ENCODE measurements at regions not wholly inside any gene's neighbourhood (a gene's known extent, or its start where the extent isn't known, plus 50 kb on each side); places are given as distances from the start of the nearest gene placed in this dataset.
A peak's percentile ranks its signal among the peaks of the same experiment; 100 is the strongest.

DNA sequence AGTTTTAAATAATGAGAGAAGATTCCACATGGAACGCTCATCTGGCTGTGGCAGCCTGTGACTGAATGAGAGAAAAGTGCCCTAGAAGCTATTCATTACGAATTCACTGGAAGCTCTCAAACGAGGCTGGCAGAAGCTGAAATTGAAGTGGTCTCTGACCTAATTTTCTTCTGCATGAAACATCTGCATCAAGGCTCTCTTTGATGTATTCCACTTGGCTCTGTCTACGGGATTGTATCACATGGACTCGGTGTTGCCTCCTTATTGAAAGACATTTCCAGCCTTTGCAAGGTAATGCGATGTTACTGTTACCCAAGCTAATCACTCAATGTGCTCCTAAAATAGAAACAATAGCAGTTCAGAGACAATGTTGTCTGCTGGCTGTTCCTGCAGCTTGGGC is 246.9 kb upstream of the ZNF462 start:
- no peak for DNase-seq (ENCODE audit: low spot score in 2 of 2)
- no peaks in the 10 kb centered on the region for H3K9me3 ChIP-seq
- H3K4me3 ChIP-seq, result no peak overlapping the region
- peaks cover 0 to 7% (median 3%) of the 10 kb centered on the region in 4 donors for H3K4me1 ChIP-seq
- TF ChIP-seq, protein P1, sequence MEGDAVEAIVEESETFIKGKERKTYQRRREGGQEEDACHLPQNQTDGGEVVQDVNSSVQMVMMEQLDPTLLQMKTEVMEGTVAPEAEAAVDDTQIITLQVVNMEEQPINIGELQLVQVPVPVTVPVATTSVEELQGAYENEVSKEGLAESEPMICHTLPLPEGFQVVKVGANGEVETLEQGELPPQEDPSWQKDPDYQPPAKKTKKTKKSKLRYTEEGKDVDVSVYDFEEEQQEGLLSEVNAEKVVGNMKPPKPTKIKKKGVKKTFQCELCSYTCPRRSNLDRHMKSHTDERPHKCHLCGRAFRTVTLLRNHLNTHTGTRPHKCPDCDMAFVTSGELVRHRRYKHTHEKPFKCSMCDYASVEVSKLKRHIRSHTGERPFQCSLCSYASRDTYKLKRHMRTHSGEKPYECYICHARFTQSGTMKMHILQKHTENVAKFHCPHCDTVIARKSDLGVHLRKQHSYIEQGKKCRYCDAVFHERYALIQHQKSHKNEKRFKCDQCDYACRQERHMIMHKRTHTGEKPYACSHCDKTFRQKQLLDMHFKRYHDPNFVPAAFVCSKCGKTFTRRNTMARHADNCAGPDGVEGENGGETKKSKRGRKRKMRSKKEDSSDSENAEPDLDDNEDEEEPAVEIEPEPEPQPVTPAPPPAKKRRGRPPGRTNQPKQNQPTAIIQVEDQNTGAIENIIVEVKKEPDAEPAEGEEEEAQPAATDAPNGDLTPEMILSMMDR (IDR thresholded peaks at IDR 0.05), result no peak
- no peak for TF ChIP-seq EP300 (IDR thresholded peaks at IDR 0.05)
- no peak for TF ChIP-seq POLR2A (IDR thresholded peaks at IDR 0.05)
- 49 to 61% methylated on average over 6 of the region's 6 CpGs for WGBS, 2 donors
- H3K36me3 ChIP-seq, result no peaks in the 10 kb centered on the region
- no peak overlapping the region for H3K27ac ChIP-seq
- no peaks in the 10 kb centered on the region for H3K27me3 ChIP-seq

DNA sequence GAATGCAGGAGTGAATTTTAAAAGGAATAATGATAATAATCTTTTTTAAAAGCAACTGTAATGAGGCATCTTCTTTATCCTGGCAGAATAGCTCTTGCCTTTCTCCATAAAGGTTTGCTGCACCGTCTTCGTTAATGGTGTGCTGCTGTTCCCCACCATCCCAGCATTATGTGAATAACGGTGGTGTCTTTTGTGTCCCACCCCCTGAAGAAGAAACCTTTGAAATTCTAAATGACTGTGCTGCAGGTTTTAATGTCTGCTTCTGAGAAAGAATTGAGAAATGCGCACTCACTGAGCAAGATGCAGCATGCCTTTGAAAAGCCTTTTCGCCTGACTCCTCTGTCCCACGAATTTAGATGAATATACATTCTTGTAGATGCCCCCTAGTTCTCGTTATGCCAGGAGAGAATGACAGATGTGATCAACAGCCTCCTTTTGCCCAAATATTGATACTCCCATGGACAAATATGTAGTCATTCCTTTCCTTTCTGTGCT is 246.1 kb upstream of the ZNF462 start:
- H3K4me1 ChIP-seq, result peaks cover 0 to 10% (median 3%) of the 10 kb centered on the region in 4 donors
- H3K36me3 ChIP-seq, result no peaks in the 10 kb centered on the region
- 87 to 88% methylated on average over 7 of the region's 7 CpGs for WGBS, 2 donors
- no peak overlapping the region for H3K27ac ChIP-seq
- no peak overlapping the region for H3K4me3 ChIP-seq
- DNase-seq (ENCODE audit: low spot score in 2 of 2), result no peak
- H3K27me3 ChIP-seq, result no peaks in the 10 kb centered on the region
- TF ChIP-seq POLR2A (IDR thresholded peaks at IDR 0.05) (no peak), EP300 (IDR thresholded peaks at IDR 0.05) (no peak)
- TF ChIP-seq, protein P1 (IDR thresholded peaks at IDR 0.05), result no peak
- H3K9me3 ChIP-seq, result no peaks in the 10 kb centered on the region

DNA sequence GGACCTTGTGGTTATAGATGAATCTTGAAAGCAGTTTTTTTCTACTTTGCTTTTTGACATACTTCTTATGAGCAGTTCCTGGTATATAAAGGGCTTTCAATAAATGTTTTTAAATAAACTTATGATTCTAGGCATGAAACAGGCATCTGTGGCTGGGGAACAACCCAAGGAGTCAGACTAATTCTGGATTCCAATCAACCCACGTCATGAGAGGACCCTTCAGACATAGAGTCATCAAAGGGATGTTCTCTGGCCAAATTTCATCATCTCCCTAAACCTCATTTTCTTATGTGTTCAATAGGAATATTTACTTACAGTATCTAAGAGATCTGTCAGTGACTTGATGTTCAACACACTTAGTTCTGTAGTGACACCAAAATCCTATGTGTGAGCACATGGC is 243.8 kb upstream of the ZNF462 start:
- Histone ChIP-seq H3K4me1 (peaks cover 0 to 18% (median 7%) of the 10 kb centered on the region in 4 donors), H3K27ac (no peak overlapping the region), H3K36me3 (no peaks in the 10 kb centered on the region), H3K9me3 (no peaks in the 10 kb centered on the region), H3K4me3 (no peak overlapping the region), H3K27me3 (no peaks in the 10 kb centered on the region)
- DNase-seq (ENCODE audit: low spot score in 2 of 2), result no peak
- no peak for TF ChIP-seq POLR2A (IDR thresholded peaks at IDR 0.05)
- TF ChIP-seq EP300 (IDR thresholded peaks at IDR 0.05), result no peak
- TF ChIP-seq, protein P1 (IDR thresholded peaks at IDR 0.05), result no peak
- 36 to 62% methylated on average over 1 of the region's 1 CpG for WGBS, 2 donors

DNA sequence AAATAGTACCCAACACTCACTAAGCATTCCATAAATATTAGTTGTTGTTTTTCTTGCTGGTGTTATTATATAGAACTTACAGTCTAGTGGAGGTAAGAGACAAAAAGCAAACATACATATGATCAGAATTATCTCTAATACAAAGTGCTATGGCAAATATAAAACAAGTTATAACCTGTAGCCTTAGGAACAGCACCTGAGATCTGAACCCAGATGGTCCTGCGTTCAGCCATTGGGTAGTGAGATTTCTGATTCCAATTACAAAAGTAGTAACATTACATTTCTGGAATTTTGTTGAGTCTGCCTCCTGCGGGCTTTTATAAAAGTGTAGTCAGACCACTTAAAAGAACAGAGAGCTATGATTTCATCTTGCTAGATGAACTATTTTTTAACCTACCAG is 242.9 kb upstream of the ZNF462 start:
- Histone ChIP-seq H3K4me1 (peaks cover 0 to 18% (median 7%) of the 10 kb centered on the region in 4 donors), H3K27me3 (no peaks in the 10 kb centered on the region), H3K36me3 (no peaks in the 10 kb centered on the region), H3K9me3 (no peaks in the 10 kb centered on the region), H3K27ac (peak overlapping the region in 2 of 4 donors; percentile 67 to 86), H3K4me3 (no peak overlapping the region)
- TF ChIP-seq, protein P1 (IDR thresholded peaks at IDR 0.05), result no peak
- TF ChIP-seq POLR2A (IDR thresholded peaks at IDR 0.05) (no peak), EP300 (IDR thresholded peaks at IDR 0.05) (no peak)
- no peak for DNase-seq (ENCODE audit: low spot score in 2 of 2)
- 82 to 90% methylated on average over 2 of the region's 2 CpGs for WGBS, 2 donors

DNA sequence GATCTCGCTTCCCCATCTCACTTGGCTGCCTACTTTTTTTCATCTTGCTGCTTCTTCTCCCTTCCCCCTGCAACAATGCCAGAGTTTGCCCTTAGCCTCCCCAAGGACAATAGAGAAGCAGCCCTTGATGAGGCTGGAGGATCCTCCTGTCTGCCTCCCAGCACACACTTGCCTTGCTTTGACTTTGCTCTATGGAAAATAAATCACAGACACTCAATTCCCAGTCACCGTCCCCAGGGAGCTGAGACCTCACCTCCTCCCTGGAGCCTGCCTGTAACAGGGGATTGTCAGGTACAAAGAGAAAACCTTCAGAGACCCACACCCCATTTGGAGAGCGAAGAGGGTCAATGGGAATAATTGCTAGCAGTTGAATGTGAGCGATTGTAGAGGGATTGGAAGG is 242.1 kb upstream of the ZNF462 start:
- WGBS, 2 donors, result 52 to 56% methylated on average over 4 of the region's 4 CpGs
- H3K27ac ChIP-seq, result peak overlapping the region in 3 of 4 donors; percentile 57 to 86 (median 67)
- H3K9me3 ChIP-seq, result no peaks in the 10 kb centered on the region
- no peaks in the 10 kb centered on the region for H3K27me3 ChIP-seq
- no peaks in the 10 kb centered on the region for H3K36me3 ChIP-seq
- DNase-seq (ENCODE audit: low spot score in 2 of 2), result no peak
- peaks cover 0 to 18% (median 7%) of the 10 kb centered on the region in 4 donors for H3K4me1 ChIP-seq
- H3K4me3 ChIP-seq, result peak overlapping the region in 1 of 4 donors; percentile 15
- TF ChIP-seq, protein P1 (IDR thresholded peaks at IDR 0.05), result no peak
- TF ChIP-seq EP300 (IDR thresholded peaks at IDR 0.05) (no peak), POLR2A (IDR thresholded peaks at IDR 0.05) (no peak)
